ENCODE measurements at regions not wholly inside any gene's neighbourhood (a gene's known extent, or its start where the extent isn't known, plus 50 kb on each side); places are given as distances from the start of the nearest gene placed in this dataset.

DNA sequence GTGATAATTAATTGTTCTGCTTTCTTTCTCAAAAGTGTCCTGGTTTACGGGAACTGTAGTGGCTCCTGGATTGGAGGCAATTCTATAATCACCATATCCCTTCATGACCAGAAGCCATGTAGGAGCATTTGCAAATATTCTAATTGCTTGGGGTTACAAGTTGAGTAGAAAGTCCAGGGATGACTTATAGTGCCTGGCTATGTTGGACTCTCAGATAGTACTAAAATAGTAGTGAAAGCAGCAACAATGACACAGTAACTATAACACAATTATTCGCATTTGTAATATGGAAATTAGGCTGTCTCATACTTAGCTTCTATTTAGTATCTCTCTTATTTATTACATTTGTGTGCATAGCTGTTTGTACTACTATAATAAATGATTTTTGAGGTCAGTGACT, 712.5 kb upstream of the GRAMD2B start:
- TF ChIP-seq CTCF (IDR thresholded peaks at IDR 0.05) (no peak), POLR2AphosphoS5 (IDR thresholded peaks at IDR 0.05; ENCODE audit: low read depth, low read length) (no peak)
